A549 (cell line): ENCODE measurements at regions not wholly inside any gene's neighbourhood (a gene's known extent, or its start where the extent isn't known, plus 50 kb on each side); places are given as distances from the start of the nearest gene placed in this dataset.

Experiments
- CHD2 ChIP-seq: fragments of 150-350 bp; IDR thresholded peaks from 2 replicates; pipeline ENCODE4 v1.6.1; 2014; ENCODE audit warnings: low read length; ENCODE audit not compliant: partially characterized antibody
- EP300 ChIP-seq, 2 experiments: fragments of >200 bp; sonication (Bioruptor Twin); formaldehyde crosslinking; IDR thresholded peaks; 2 replicates in 1 of 2; 3 replicates in 1 of 2; pipeline ENCODE4 v1.6.1; 2016 to 2017
- MAZ ChIP-seq: fragments of 150-350 bp; IDR thresholded peaks from 2 replicates; pipeline ENCODE4 v1.6.1; 2014; ENCODE audit warnings: antibody characterized with exemption, low read depth, low read length, borderline replicate concordance
- POLR2A ChIP-seq: IDR thresholded peaks from 2 replicates; pipeline ENCODE4 v1.6.1; 2012; ENCODE audit warnings: mild to moderate bottlenecking, low read length
- RAD21 ChIP-seq, 2 experiments: fragments of >200 bp in 1 of 2; sonication (Bioruptor Twin) in 1 of 2; formaldehyde crosslinking in 1 of 2; IDR thresholded peaks in 1 of 2; conservative IDR thresholded peaks in 1 of 2; 2 replicates in 1 of 2; 3 replicates in 1 of 2; pipeline ENCODE4 v1.6.1; 2012 to 2018; ENCODE audit warnings: inconsistent platforms in 1 of 2
- RCOR1 ChIP-seq: fragments of 150-350 bp; IDR thresholded peaks from 2 replicates; pipeline ENCODE4 v1.6.1; 2014; ENCODE audit warnings: antibody characterized with exemption, low read length, low read depth
- RFX5 ChIP-seq: fragments of 450-650 bp; IDR thresholded peaks from 2 replicates; pipeline ENCODE4 v1.7.1; 2014; ENCODE audit warnings: antibody characterized with exemption, mild to moderate bottlenecking, moderate library complexity
- SMC3 ChIP-seq: fragments of >200 bp; sonication (Bioruptor Twin); formaldehyde crosslinking; IDR thresholded peaks from 3 replicates; pipeline ENCODE4 v1.6.1; 2018; ENCODE audit warnings: inconsistent platforms
- TFCP2L1 ChIP-seq: fragments of 250-450 bp; sonication (Bioruptor Pico); IDR thresholded peaks from 2 replicates; pipeline ENCODE4 v1.5.0; 2021; ENCODE audit warnings: mild to moderate bottlenecking
- ZNF302 ChIP-seq: fragments of 250-450 bp; sonication (Bioruptor Pico); IDR thresholded peaks from 2 replicates; pipeline ENCODE4 v1.9.0; 2021; ENCODE audit warnings: inconsistent platforms, mild to moderate bottlenecking, moderate library complexity
- TF ChIP-seq, protein P1 (sequence below): fragments of >200 bp; sonication (Bioruptor Twin); formaldehyde crosslinking; IDR thresholded peaks from 3 replicates; pipeline ENCODE4 v1.5.1; 2016
- TF ChIP-seq, protein P2 (sequence below): fragments of 250-450 bp; sonication (Bioruptor Pico); IDR thresholded peaks from 2 replicates; pipeline ENCODE4 v1.5.0; 2021; ENCODE audit warnings: mild to moderate bottlenecking, moderate library complexity, borderline replicate concordance
- TF ChIP-seq, protein P3 (sequence below): fragments of 200-600 bp; sonication (generic); IDR thresholded peaks from 2 replicates; pipeline ENCODE4 v1.6.1; 2016; ENCODE audit warnings: antibody characterized with exemption, mild to moderate bottlenecking, moderate library complexity

DNA sequence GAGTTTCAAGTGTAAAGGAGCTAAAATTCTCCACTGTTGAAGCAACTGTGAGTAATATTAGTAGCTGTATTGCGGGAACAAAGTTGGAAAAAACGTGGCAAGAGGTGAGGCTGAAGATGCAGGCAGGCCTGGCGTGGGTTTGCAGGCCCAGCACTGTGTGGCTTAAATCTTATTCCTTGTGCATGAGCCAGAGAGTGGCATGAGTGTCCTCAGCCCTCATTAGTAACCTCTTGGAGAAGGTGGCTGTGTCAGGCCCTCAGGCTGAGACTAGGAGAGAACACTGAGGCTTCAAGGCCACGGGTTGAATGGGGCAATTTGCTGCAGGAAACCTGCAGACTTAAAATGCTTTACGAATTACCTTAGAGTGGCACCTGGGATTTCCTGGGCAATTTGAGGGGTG lies 372.7 kb upstream of the CITED2 start:
- TF ChIP-seq RFX5 (no peak), SMC3 (no peak), POLR2A (no peak), EP300 (IDR thresholded peaks at IDR 0.05) (no peak), RAD21 (conservative IDR thresholded peaks at IDR 0.05 in 1 of 2, IDR thresholded peaks at IDR 0.05 in 1 of 2) (no peak), ZNF302 (CRISPR knock-in tag) (no peak), CHD2 (no peak), RCOR1 (no peak), MAZ (no peak), TFCP2L1 (CRISPR knock-in tag) (no peak)
- TF ChIP-seq, protein P1, sequence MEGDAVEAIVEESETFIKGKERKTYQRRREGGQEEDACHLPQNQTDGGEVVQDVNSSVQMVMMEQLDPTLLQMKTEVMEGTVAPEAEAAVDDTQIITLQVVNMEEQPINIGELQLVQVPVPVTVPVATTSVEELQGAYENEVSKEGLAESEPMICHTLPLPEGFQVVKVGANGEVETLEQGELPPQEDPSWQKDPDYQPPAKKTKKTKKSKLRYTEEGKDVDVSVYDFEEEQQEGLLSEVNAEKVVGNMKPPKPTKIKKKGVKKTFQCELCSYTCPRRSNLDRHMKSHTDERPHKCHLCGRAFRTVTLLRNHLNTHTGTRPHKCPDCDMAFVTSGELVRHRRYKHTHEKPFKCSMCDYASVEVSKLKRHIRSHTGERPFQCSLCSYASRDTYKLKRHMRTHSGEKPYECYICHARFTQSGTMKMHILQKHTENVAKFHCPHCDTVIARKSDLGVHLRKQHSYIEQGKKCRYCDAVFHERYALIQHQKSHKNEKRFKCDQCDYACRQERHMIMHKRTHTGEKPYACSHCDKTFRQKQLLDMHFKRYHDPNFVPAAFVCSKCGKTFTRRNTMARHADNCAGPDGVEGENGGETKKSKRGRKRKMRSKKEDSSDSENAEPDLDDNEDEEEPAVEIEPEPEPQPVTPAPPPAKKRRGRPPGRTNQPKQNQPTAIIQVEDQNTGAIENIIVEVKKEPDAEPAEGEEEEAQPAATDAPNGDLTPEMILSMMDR: no peak
- TF ChIP-seq, protein P2, sequence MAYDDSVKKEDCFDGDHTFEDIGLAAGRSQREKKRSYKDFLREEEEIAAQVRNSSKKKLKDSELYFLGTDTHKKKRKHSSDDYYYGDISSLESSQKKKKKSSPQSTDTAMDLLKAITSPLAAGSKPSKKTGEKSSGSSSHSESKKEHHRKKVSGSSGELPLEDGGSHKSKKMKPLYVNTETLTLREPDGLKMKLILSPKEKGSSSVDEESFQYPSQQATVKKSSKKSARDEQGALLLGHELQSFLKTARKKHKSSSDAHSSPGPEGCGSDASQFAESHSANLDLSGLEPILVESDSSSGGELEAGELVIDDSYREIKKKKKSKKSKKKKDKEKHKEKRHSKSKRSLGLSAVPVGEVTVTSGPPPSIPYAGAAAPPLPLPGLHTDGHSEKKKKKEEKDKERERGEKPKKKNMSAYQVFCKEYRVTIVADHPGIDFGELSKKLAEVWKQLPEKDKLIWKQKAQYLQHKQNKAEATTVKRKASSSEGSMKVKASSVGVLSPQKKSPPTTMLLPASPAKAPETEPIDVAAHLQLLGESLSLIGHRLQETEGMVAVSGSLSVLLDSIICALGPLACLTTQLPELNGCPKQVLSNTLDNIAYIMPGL (CRISPR knock-in tag): no peak
- TF ChIP-seq, protein P3, sequence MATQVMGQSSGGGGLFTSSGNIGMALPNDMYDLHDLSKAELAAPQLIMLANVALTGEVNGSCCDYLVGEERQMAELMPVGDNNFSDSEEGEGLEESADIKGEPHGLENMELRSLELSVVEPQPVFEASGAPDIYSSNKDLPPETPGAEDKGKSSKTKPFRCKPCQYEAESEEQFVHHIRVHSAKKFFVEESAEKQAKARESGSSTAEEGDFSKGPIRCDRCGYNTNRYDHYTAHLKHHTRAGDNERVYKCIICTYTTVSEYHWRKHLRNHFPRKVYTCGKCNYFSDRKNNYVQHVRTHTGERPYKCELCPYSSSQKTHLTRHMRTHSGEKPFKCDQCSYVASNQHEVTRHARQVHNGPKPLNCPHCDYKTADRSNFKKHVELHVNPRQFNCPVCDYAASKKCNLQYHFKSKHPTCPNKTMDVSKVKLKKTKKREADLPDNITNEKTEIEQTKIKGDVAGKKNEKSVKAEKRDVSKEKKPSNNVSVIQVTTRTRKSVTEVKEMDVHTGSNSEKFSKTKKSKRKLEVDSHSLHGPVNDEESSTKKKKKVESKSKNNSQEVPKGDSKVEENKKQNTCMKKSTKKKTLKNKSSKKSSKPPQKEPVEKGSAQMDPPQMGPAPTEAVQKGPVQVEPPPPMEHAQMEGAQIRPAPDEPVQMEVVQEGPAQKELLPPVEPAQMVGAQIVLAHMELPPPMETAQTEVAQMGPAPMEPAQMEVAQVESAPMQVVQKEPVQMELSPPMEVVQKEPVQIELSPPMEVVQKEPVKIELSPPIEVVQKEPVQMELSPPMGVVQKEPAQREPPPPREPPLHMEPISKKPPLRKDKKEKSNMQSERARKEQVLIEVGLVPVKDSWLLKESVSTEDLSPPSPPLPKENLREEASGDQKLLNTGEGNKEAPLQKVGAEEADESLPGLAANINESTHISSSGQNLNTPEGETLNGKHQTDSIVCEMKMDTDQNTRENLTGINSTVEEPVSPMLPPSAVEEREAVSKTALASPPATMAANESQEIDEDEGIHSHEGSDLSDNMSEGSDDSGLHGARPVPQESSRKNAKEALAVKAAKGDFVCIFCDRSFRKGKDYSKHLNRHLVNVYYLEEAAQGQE: no peak
